ENCODE measurements at regions not wholly inside any gene's neighbourhood (a gene's known extent, or its start where the extent isn't known, plus 50 kb on each side); places are given as distances from the start of the nearest gene placed in this dataset.

GRCh38 chr18:38456253-38456652 lies 890.7 kb upstream of the CELF4 start:
- Mint-ChIP-seq H3K27ac (no peak overlapping the region), H3K36me3 (no peaks in the 10 kb centered on the region), H3K9me3 (peaks cover 3 to 9% of the 10 kb centered on the region in 2 donors)
- ATAC-seq, result no peak
- DNase-seq (ENCODE audit: low spot score in 2 of 2), result no peak

DNA sequence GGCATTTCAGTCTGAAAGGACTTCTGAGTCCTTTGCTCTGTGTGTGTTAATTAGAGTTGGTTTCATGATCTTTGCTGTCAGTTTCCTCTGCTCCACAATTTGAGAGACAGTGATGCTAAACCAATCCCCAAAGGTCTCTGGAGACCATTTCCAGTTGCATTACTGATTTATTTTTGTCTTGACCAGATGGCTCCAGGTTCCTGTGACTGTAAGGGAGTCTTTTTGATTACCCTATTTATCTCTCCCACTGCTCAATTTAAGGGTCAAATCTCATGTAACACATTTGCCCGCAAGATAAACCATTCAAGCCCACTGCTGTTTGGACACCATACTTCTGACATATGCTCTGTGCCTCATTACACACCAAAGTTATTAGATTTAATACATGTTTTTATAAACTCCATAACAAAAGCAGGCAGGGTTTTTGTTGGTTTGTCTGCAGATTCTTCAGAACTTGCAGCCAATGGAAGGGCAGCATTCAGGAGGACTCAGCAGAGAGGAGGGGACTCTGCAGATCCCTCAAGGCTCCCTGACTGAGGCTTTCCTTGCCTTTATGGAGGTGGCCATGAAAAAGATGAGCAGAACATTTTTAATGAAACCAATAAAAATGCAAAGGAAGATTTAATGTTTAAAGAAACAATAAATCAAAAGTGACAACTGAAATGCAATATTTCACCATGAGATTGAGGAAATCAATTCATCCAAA lies 889.3 kb upstream of the CELF4 start:
- no peak for DNase-seq (ENCODE audit: low spot score in 2 of 2)
- no peak for ATAC-seq
- no peak overlapping the region for H3K27ac Mint-ChIP-seq
- H3K36me3 Mint-ChIP-seq, result no peaks in the 10 kb centered on the region
- H3K9me3 Mint-ChIP-seq, result peaks cover 0 to 14% of the 10 kb centered on the region in 2 donors

- H3K9me3 Mint-ChIP-seq, result peaks cover 0 to 14% of the 10 kb centered on the region in 2 donors
- no peaks in the 10 kb centered on the region for H3K36me3 Mint-ChIP-seq
- ATAC-seq, result no peak
- H3K27ac Mint-ChIP-seq, result no peak overlapping the region
- DNase-seq (ENCODE audit: low spot score in 2 of 2), result no peak
Observed at GRCh38 chr18:38453880-38454279, 888.3 kb upstream of the CELF4 start.

DNA sequence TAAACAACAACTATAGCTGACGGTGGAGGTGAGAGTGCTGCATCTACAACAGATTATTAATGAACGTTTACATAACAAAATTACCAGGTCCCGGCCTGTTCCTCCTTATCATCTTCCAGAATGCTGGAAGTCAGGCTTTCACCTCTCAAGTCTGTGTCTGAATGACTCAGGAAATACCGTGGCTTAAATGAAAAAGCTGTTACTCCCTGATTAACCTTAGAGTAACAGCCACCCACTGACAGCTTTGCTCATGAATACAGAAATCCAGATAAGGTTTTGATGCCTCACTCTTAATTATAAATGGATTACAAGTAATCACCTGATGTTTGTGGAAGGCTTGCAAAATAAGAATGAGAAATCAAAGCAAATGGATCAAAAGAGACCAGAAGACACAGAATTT lies 885.3 kb upstream of the CELF4 start:
- peaks cover 6 to 14% of the 10 kb centered on the region in 2 donors for H3K9me3 Mint-ChIP-seq
- no peaks in the 10 kb centered on the region for H3K36me3 Mint-ChIP-seq
- ATAC-seq (no peak), DNase-seq (ENCODE audit: low spot score in 2 of 2) (no peak)
- no peak overlapping the region for H3K27ac Mint-ChIP-seq

- DNase-seq (ENCODE audit: low spot score in 2 of 2), result no peak
- Mint-ChIP-seq H3K27ac (no peak overlapping the region), H3K36me3 (peaks cover 0 to 5% of the 10 kb centered on the region in 2 donors), H3K9me3 (peaks cover 6 to 11% of the 10 kb centered on the region in 2 donors)
- no peak for ATAC-seq
Observed at GRCh38 chr18:38445804-38446145, 880.2 kb upstream of the CELF4 start.

- peaks cover 6 to 8% of the 10 kb centered on the region in 2 donors for H3K9me3 Mint-ChIP-seq
- no peak overlapping the region for H3K27ac Mint-ChIP-seq
- peaks cover 0 to 5% of the 10 kb centered on the region in 2 donors for H3K36me3 Mint-ChIP-seq
- DNase-seq (ENCODE audit: low spot score in 2 of 2) (no peak), ATAC-seq (no peak)
Observed at GRCh38 chr18:38444971-38445803, 879.6 kb upstream of the CELF4 start.

GRCh38 chr18:38427736-38428135 lies 862.1 kb upstream of the CELF4 start:
- no peak overlapping the region for H3K27ac Mint-ChIP-seq
- peaks cover 4 to 8% of the 10 kb centered on the region in 2 donors for H3K9me3 Mint-ChIP-seq

DNA sequence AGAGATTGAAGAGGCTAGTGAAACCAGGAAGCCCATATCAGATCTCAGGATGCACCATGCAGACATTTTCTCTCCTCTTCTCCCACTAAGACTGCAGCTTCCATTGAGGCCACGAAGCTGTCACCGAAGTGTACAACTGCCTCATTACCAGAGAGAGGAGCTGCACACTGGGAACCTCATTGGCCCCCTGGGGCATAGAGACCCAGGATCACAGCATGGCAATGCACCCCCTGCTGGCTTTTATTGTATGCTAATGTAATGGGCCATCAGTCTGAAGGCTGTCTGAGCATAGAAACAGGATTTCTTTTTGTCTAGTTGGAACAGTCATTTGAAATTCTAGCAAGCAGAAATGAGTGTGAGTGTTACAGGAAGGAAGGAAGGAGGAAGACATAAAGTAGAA lies 861.6 kb upstream of the CELF4 start:
- peaks cover 4 to 8% of the 10 kb centered on the region in 2 donors for H3K9me3 Mint-ChIP-seq
- ATAC-seq (no peak), DNase-seq (ENCODE audit: low spot score in 2 of 2) (no peak)
- H3K27ac Mint-ChIP-seq, result no peak overlapping the region
- H3K36me3 Mint-ChIP-seq, result no peaks in the 10 kb centered on the region

More at GRCh38 chr18:38427736-38428135, 862.1 kb upstream of the CELF4 start:
- DNase-seq (ENCODE audit: low spot score in 2 of 2), result no peak
- H3K36me3 Mint-ChIP-seq, result no peaks in the 10 kb centered on the region
- ATAC-seq, result no peak

- H3K36me3 Mint-ChIP-seq, result no peaks in the 10 kb centered on the region
- ATAC-seq (no peak), DNase-seq (ENCODE audit: low spot score in 2 of 2) (no peak)
- H3K27ac Mint-ChIP-seq, result no peak overlapping the region
- H3K9me3 Mint-ChIP-seq, result peaks cover 4 to 5% of the 10 kb centered on the region in 2 donors
Observed at GRCh38 chr18:38421872-38422615, 856.4 kb upstream of the CELF4 start.

DNA sequence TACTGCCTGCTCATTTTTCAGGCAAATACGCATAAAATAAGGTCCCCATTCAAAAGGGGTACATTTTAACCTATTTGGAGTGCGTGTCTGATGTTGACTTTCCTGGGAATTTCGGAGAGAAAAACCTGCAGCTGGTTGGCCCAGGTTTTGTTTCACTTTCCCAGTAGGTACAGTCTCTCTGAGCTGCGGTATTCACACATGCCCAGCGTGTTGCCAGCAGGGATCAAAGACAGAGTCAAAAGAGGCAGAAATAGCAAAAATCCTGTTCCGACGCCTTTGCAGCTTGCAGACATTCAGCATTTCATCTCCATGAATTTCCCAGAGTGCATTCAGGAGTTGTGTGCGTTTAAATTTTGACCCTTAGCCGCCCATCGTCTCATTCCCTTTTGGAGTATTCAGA lies 855.4 kb upstream of the CELF4 start:
- no peaks in the 10 kb centered on the region for H3K36me3 Mint-ChIP-seq
- no peak for ATAC-seq

GRCh38 chr18:38420611-38421010 lies 855.0 kb upstream of the CELF4 start:
- H3K36me3 Mint-ChIP-seq, result no peaks in the 10 kb centered on the region
- no peak for ATAC-seq
- no peak overlapping the region for H3K27ac Mint-ChIP-seq
- H3K9me3 Mint-ChIP-seq, result peaks cover 4 to 5% of the 10 kb centered on the region in 2 donors
- no peak for DNase-seq (ENCODE audit: low spot score in 2 of 2)

More for the DNA sequence above, 855.4 kb upstream of the CELF4 start:
- no peak for DNase-seq (ENCODE audit: low spot score in 2 of 2)
- Mint-ChIP-seq H3K27ac (no peak overlapping the region), H3K9me3 (peaks cover 4 to 5% of the 10 kb centered on the region in 2 donors)

DNA sequence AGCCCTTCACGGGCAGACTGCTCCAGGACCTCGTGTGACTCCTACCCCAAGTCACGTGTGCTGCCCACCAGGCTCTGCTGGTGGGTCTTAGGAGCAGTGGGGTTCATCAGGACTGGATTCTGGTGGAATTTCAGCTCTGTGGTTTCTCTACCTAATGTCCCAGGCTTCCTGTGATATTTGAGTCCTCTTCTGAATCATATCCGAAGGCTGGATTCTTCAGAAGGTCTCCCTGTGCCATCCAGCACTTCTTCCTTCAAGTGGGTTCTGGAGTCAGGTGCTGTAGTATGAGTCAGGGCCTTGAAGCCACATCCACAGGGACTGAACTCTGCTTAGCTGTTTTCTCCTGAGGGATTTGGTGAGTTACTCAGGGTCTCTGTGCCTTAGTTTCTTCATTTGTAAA lies 850.2 kb upstream of the CELF4 start:
- H3K36me3 Mint-ChIP-seq, result no peaks in the 10 kb centered on the region

DNA sequence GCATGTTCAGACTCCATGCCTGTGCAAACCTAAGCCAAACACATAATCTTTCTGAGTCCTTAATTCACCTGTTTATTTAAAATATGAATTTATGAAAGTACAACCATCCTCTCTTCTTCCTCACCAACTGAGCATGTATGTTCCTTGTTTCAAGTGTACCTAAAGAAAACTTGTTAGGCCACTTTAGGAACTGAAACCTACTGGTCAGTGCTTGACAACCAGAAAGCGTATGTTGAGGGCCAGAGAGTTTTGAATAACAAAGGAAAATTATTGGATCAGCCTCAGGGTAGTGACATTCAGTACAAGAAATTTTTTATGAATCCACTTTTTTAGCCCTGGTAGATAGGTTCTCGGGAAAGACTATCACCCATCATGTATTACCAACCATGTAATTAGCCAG lies 847.6 kb upstream of the CELF4 start:
- peaks cover 8 to 9% of the 10 kb centered on the region in 2 donors for H3K9me3 Mint-ChIP-seq
- no peak overlapping the region for H3K27ac Mint-ChIP-seq
- ATAC-seq, result no peak
- no peaks in the 10 kb centered on the region for H3K36me3 Mint-ChIP-seq
- DNase-seq (ENCODE audit: low spot score in 2 of 2), result no peak

More for the DNA sequence above, 850.2 kb upstream of the CELF4 start:
- no peak for ATAC-seq
- DNase-seq (ENCODE audit: low spot score in 2 of 2), result no peak
- Mint-ChIP-seq H3K27ac (no peak overlapping the region), H3K9me3 (peaks cover 0 to 5% of the 10 kb centered on the region in 2 donors)

- Mint-ChIP-seq H3K9me3 (peaks cover 11 to 12% of the 10 kb centered on the region in 2 donors), H3K27ac (no peak overlapping the region), H3K36me3 (no peaks in the 10 kb centered on the region)
- DNase-seq (ENCODE audit: low spot score in 2 of 2) (no peak), ATAC-seq (no peak)
Observed at GRCh38 chr18:38406607-38407006, 841.0 kb upstream of the CELF4 start.

GRCh38 chr18:38402509-38402908 lies 836.9 kb upstream of the CELF4 start:
- Mint-ChIP-seq H3K27ac (no peak overlapping the region), H3K9me3 (peaks cover 0 to 4% of the 10 kb centered on the region in 2 donors), H3K36me3 (no peaks in the 10 kb centered on the region)
- no peak for ATAC-seq
- DNase-seq (ENCODE audit: low spot score in 2 of 2), result no peak

- ATAC-seq, result no peak
- Mint-ChIP-seq H3K27ac (no peak overlapping the region), H3K9me3 (peaks cover 0 to 8% of the 10 kb centered on the region in 2 donors), H3K36me3 (no peaks in the 10 kb centered on the region)
- DNase-seq (ENCODE audit: low spot score in 2 of 2), result no peak
Observed at GRCh38 chr18:38397094-38397493, 831.5 kb upstream of the CELF4 start.

DNA sequence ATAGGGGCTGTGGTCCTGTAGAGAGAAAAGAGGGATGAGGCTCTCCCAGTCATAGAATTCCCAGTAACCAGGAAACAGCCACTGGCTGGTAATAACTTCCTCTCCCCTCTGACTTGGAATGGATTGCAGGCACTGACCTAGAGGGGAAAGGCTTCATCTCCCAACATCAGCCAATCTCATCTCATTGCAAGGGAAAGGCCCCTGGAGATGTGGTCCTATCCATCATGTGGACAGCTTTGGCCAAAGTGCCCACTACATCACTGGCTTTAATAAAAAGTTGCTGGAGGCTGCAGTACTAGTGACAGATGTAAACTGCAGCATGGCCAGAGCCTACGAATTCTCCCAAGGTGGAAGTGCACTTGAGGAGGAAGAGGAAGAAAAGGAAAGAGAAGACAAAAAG lies 820.5 kb upstream of the CELF4 start:
- no peak overlapping the region for H3K27ac Mint-ChIP-seq
- no peaks in the 10 kb centered on the region for H3K36me3 Mint-ChIP-seq
- ATAC-seq (no peak), DNase-seq (ENCODE audit: low spot score in 2 of 2) (no peak)
- peaks cover 0 to 7% of the 10 kb centered on the region in 2 donors for H3K9me3 Mint-ChIP-seq

All from activated naive CD4-positive, alpha-beta T cell treated with anti-CD3 and anti-CD28 coated beads, Interleukin-2, amount 50 U/mL, for 72 hours (primary cell).